ENCODE measurements at regions not wholly inside any gene's neighbourhood (a gene's known extent, or its start where the extent isn't known, plus 50 kb on each side); places are given as distances from the start of the nearest gene placed in this dataset.

- TF ChIP-seq, protein P1, sequence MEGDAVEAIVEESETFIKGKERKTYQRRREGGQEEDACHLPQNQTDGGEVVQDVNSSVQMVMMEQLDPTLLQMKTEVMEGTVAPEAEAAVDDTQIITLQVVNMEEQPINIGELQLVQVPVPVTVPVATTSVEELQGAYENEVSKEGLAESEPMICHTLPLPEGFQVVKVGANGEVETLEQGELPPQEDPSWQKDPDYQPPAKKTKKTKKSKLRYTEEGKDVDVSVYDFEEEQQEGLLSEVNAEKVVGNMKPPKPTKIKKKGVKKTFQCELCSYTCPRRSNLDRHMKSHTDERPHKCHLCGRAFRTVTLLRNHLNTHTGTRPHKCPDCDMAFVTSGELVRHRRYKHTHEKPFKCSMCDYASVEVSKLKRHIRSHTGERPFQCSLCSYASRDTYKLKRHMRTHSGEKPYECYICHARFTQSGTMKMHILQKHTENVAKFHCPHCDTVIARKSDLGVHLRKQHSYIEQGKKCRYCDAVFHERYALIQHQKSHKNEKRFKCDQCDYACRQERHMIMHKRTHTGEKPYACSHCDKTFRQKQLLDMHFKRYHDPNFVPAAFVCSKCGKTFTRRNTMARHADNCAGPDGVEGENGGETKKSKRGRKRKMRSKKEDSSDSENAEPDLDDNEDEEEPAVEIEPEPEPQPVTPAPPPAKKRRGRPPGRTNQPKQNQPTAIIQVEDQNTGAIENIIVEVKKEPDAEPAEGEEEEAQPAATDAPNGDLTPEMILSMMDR (IDR thresholded peaks at IDR 0.05): no peak
- TF ChIP-seq, protein P2, sequence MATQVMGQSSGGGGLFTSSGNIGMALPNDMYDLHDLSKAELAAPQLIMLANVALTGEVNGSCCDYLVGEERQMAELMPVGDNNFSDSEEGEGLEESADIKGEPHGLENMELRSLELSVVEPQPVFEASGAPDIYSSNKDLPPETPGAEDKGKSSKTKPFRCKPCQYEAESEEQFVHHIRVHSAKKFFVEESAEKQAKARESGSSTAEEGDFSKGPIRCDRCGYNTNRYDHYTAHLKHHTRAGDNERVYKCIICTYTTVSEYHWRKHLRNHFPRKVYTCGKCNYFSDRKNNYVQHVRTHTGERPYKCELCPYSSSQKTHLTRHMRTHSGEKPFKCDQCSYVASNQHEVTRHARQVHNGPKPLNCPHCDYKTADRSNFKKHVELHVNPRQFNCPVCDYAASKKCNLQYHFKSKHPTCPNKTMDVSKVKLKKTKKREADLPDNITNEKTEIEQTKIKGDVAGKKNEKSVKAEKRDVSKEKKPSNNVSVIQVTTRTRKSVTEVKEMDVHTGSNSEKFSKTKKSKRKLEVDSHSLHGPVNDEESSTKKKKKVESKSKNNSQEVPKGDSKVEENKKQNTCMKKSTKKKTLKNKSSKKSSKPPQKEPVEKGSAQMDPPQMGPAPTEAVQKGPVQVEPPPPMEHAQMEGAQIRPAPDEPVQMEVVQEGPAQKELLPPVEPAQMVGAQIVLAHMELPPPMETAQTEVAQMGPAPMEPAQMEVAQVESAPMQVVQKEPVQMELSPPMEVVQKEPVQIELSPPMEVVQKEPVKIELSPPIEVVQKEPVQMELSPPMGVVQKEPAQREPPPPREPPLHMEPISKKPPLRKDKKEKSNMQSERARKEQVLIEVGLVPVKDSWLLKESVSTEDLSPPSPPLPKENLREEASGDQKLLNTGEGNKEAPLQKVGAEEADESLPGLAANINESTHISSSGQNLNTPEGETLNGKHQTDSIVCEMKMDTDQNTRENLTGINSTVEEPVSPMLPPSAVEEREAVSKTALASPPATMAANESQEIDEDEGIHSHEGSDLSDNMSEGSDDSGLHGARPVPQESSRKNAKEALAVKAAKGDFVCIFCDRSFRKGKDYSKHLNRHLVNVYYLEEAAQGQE (IDR thresholded peaks at IDR 0.05): no peak
- TF ChIP-seq RAD21 (conservative IDR thresholded peaks at IDR 0.05 in 1 of 2, IDR thresholded peaks at IDR 0.05 in 1 of 2) (no peak), POLR2A (IDR thresholded peaks at IDR 0.05; ENCODE audit: low read length) (no peak), EP300 (IDR thresholded peaks at IDR 0.05) (no peak), MYC (IDR thresholded peaks at IDR 0.05; ENCODE audit: borderline replicate concordance, low read length) (no peak), NPAS2 (CRISPR knock-in tag; IDR thresholded peaks at IDR 0.05; ENCODE audit: borderline replicate concordance) (no peak), ESRRA (IDR thresholded peaks at IDR 0.05; ENCODE audit: borderline replicate concordance, low read length) (no peak)
These were observed 549.5 kb upstream of the GRM3 start for GRCh38 chr7:86094166-86094669.

All from A549 (cell line).